ENCODE measurements at regions not wholly inside any gene's neighbourhood (a gene's known extent, or its start where the extent isn't known, plus 50 kb on each side); places are given as distances from the start of the nearest gene placed in this dataset.

- CTCF ChIA-PET: no interaction called here
- WGBS (ENCODE audit: low lambda C conversion rate): 28% methylated on average over 4 of the region's 4 CpGs
- H4K20me1 ChIP-seq (ENCODE audit: insufficient read depth): no peaks in the 10 kb centered on the region
Observed at GRCh38 chr3:1036207-1036826, 56.5 kb upstream of the CNTN6 start.

More at GRCh38 chr3:1036207-1036826, 56.5 kb upstream of the CNTN6 start:
- no peaks in the 10 kb centered on the region for H3K9me2 ChIP-seq
- no peaks in the 10 kb centered on the region for H3F3A ChIP-seq (replicated peaks; ENCODE audit: insufficient read depth)
- H3K9me3 ChIP-seq: no peaks in the 10 kb centered on the region
- TF ChIP-seq TAF1 (IDR thresholded peaks at IDR 0.05; ENCODE audit: borderline replicate concordance, low read depth, low read length) (no peak), NFIC (IDR thresholded peaks at IDR 0.05; ENCODE audit: borderline replicate concordance) (no peak), JUND (IDR thresholded peaks at IDR 0.05) (no peak), GABPA (IDR thresholded peaks at IDR 0.05; ENCODE audit: low read depth) (no peak), RCOR1 (IDR thresholded peaks at IDR 0.05; ENCODE audit: low read length) (no peak), REST (IDR thresholded peaks at IDR 0.05; ENCODE audit: low read depth, low read length) (no peak), MXI1 (IDR thresholded peaks at IDR 0.05; ENCODE audit: low read depth, low read length) (no peak), ELF1 (IDR thresholded peaks at IDR 0.05) (no peak), SMC3 (IDR thresholded peaks at IDR 0.05; ENCODE audit: low read depth, low read length) (no peak), USF1 (IDR thresholded peaks at IDR 0.05; ENCODE audit: borderline replicate concordance, low read depth) (no peak), IRF3 (IDR thresholded peaks at IDR 0.05; ENCODE audit: low read depth, low read length) (no peak), CHD2 (IDR thresholded peaks at IDR 0.05; ENCODE audit: low read length, partially characterized antibody) (no peak)
- TF ChIP-seq, protein P1, sequence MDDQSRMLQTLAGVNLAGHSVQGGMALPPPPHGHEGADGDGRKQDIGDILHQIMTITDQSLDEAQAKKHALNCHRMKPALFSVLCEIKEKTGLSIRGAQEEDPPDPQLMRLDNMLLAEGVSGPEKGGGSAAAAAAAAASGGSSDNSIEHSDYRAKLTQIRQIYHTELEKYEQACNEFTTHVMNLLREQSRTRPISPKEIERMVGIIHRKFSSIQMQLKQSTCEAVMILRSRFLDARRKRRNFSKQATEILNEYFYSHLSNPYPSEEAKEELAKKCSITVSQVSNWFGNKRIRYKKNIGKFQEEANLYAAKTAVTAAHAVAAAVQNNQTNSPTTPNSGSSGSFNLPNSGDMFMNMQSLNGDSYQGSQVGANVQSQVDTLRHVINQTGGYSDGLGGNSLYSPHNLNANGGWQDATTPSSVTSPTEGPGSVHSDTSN (IDR thresholded peaks at IDR 0.05): no peak
- TF ChIP-seq, protein P2, sequence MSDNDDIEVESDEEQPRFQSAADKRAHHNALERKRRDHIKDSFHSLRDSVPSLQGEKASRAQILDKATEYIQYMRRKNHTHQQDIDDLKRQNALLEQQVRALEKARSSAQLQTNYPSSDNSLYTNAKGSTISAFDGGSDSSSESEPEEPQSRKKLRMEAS (IDR thresholded peaks at IDR 0.05; ENCODE audit: low read depth): no peak
- no peaks in the 10 kb centered on the region for H3K79me2 ChIP-seq (ENCODE audit: insufficient read depth)
- no peaks in the 10 kb centered on the region for H3K27me3 ChIP-seq (ENCODE audit: insufficient read depth)
- no peak overlapping the region for H3K27ac ChIP-seq (ENCODE audit: low read depth in 2 of 2, low read length in 1 of 2)
- POLR2A ChIA-PET: no interaction called here
- no peak overlapping the region for H3K4me3 ChIP-seq (ENCODE audit: low read depth in 2 of 2, low read length in 1 of 2)
- H3K4me2 ChIP-seq: no peak overlapping the region
- DNase-seq: no peak
- H3K36me3 ChIP-seq (replicated peaks in 1 of 2; ENCODE audit: control insufficient read depth in 1 of 2, insufficient read depth in 2 of 2, low read length in 1 of 2): no peaks in the 10 kb centered on the region
- H3K4me1 ChIP-seq (ENCODE audit: control insufficient read depth in 1 of 2, insufficient read depth in 2 of 2, low read depth in 1 of 2, low read length in 1 of 2): no peaks in the 10 kb centered on the region
- H3K9ac ChIP-seq: no peak overlapping the region
- no peak overlapping the region for H2AFZ ChIP-seq (ENCODE audit: low read depth)
